ENCODE measurements at regions not wholly inside any gene's neighbourhood (a gene's known extent, or its start where the extent isn't known, plus 50 kb on each side); places are given as distances from the start of the nearest gene placed in this dataset.
A peak's percentile ranks its signal among the peaks of the same experiment; 100 is the strongest.

DNA sequence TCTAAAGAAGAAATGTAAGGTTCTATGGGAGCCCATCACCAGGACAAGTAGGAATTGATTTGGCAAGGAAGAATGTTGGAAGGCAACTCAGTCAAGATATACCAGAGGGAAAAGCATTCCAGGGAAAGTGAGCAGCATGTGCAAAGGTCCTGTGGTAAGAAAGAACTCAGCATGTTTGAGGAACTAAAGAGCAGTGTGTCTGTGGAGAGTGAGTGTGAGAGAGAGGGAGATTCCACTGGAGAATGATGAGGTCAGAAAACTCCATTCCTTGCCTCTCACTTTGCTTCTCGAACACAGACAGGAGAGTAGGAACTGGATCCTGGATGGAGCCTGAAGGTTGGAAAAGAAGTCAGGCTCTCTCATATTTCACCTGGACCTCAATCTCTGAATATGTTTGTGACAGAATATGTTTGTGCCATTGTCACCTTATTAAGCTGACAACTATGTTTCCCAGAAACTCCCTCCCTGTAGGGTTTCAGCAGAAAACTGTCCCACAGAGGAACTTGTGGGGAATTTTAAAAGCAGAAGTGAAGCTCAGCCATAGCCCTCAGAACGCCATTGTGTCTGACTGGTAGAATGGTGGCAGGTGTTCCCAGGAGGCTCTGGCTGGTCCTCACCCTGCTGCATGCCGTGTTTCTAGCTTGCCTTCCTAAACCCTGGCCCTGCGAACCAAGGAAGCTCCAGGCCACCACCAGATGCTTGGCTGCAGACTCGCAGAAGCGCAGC lies 382.4 kb upstream of the XYLT1 start:
- Histone ChIP-seq H3K4me3 (ENCODE audit: low read depth, low read length) (no peak overlapping the region), H3K27ac (ENCODE audit: extremely low read depth, low read depth, low read length) (no peak overlapping the region), H3K36me3 (ENCODE audit: control insufficient read depth in 2 of 2, insufficient read depth in 1 of 2, low read length in 2 of 2) (no peaks in the 10 kb centered on the region), H3K9me3 (ENCODE audit: control insufficient read depth, insufficient read depth, low read depth, low read length) (no peaks in the 10 kb centered on the region), H3K4me1 (ENCODE audit: control insufficient read depth, insufficient read depth, low read length) (no peaks in the 10 kb centered on the region)
- POLR2A ChIA-PET: no interaction called here
- CTCF ChIA-PET: no interaction called here
- TF ChIP-seq ZBTB11 (tag by site-specific recombination; conservative IDR thresholded peaks at IDR 0.05; ENCODE audit: low read depth): no peak
- TF ChIP-seq ZNF510 (tag by site-specific recombination; IDR thresholded peaks at IDR 0.05; ENCODE audit: insufficient replicate concordance): no peak
- no peak for TF ChIP-seq ZNF350 (tag by site-specific recombination; IDR thresholded peaks at IDR 0.05)
- TF ChIP-seq ZNF660 (tag by site-specific recombination; IDR thresholded peaks at IDR 0.05): no peak
- peak; percentile 47; the same call in 1 of the 2 replicates for TF ChIP-seq ZNF623 (tag by site-specific recombination; IDR thresholded peaks at IDR 0.05)
- TF ChIP-seq BCL11A (tag by site-specific recombination; IDR thresholded peaks at IDR 0.05; ENCODE audit: low read depth): no peak
- no peak for TF ChIP-seq ZNF423 (tag by site-specific recombination; IDR thresholded peaks at IDR 0.05)
- TF ChIP-seq, protein P1, sequence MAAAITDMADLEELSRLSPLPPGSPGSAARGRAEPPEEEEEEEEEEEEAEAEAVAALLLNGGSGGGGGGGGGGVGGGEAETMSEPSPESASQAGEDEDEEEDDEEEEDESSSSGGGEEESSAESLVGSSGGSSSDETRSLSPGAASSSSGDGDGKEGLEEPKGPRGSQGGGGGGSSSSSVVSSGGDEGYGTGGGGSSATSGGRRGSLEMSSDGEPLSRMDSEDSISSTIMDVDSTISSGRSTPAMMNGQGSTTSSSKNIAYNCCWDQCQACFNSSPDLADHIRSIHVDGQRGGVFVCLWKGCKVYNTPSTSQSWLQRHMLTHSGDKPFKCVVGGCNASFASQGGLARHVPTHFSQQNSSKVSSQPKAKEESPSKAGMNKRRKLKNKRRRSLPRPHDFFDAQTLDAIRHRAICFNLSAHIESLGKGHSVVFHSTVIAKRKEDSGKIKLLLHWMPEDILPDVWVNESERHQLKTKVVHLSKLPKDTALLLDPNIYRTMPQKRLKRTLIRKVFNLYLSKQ (tag by site-specific recombination; IDR thresholded peaks at IDR 0.05; ENCODE audit: borderline replicate concordance): no peak

DNA sequence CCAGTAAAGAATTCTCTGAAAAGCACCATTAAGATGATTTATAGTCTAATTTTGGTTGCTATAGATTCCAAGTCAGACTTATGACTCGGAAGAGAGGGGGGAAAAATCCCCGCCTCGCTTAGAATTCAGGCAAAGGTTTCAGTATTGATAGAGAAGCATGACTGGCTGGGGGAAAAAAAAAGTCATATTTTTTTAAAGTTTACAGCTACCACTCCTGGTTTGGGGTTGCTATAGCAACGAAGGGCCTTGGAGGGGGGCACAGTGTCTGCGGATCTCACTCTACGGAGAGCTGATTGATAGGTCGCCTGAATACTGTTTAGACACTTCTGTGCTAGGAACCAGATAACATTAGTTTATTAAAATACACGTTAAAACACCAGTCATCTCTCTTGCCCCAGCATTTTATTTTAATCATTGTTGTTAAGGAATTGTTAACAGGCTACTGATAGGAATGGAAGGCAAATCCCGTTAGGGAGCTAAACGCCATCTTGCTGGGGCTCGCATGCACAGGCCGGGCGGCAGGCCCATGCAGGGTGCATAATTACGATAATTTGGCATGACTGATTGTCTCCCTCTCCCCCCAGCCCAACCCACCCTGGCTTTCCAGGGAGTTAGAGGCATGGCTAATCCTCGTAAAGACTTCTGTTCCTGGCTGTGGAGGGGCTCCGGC lies 380.0 kb upstream of the XYLT1 start:
- Histone ChIP-seq H3K36me3 (ENCODE audit: control insufficient read depth in 2 of 2, insufficient read depth in 1 of 2, low read length in 2 of 2) (no peaks in the 10 kb centered on the region), H3K27ac (ENCODE audit: extremely low read depth, low read depth, low read length) (no peak overlapping the region), H3K4me1 (ENCODE audit: control insufficient read depth, insufficient read depth, low read length) (no peaks in the 10 kb centered on the region), H3K4me3 (ENCODE audit: low read depth, low read length) (no peak overlapping the region), H3K9me3 (ENCODE audit: control insufficient read depth, insufficient read depth, low read depth, low read length) (no peaks in the 10 kb centered on the region)
- TF ChIP-seq PRDM1 (tag by site-specific recombination; IDR thresholded peaks at IDR 0.05) (no peak), ZNF404 (tag by site-specific recombination; IDR thresholded peaks at IDR 0.05) (no peak), ZNF623 (tag by site-specific recombination; IDR thresholded peaks at IDR 0.05) (no peak), ZBTB48 (tag by site-specific recombination; IDR thresholded peaks at IDR 0.05) (no peak), ZNF664 (tag by site-specific recombination; IDR thresholded peaks at IDR 0.05) (no peak), ZNF701 (tag by site-specific recombination; IDR thresholded peaks at IDR 0.05) (no peak)
- TF ChIP-seq, protein P2, sequence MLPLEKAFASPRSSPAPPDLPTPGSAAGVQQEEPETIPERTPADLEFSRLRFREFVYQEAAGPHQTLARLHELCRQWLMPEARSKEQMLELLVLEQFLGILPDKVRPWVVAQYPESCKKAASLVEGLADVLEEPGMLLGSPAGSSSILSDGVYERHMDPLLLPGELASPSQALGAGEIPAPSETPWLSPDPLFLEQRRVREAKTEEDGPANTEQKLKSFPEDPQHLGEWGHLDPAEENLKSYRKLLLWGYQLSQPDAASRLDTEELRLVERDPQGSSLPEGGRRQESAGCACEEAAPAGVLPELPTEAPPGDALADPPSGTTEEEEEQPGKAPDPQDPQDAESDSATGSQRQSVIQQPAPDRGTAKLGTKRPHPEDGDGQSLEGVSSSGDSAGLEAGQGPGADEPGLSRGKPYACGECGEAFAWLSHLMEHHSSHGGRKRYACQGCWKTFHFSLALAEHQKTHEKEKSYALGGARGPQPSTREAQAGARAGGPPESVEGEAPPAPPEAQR (tag by site-specific recombination; IDR thresholded peaks at IDR 0.05): no peak
- POLR2A ChIA-PET: no interaction called here
- CTCF ChIA-PET: no interaction called here
